Fibroblast of mammary gland (primary cell): ENCODE measurements at regions not wholly inside any gene's neighbourhood (a gene's known extent, or its start where the extent isn't known, plus 50 kb on each side); places are given as distances from the start of the nearest gene placed in this dataset.
A peak's percentile ranks its signal among the peaks of the same experiment; 100 is the strongest.
"Not testable (repeated sequence)": the region's sequence is repeated elsewhere in the genome, so short reads cannot be mapped to it uniquely, and the experiment has no call there.

Experiments
- DNase-seq: peaks from one replicate; pipeline ENCODE4 v3.0.0-alpha.2; 2010; ENCODE audit warnings: low read depth
- H3K4me3 ChIP-seq: 2 replicates; pipeline ENCODE4 v1.5.1; 2011; ENCODE audit warnings: low read depth, mild to moderate bottlenecking, low read length, moderate library complexity; ENCODE audit not compliant: control insufficient read depth
- CTCF ChIP-seq: conservative IDR thresholded peaks from 2 replicates; pipeline ENCODE4 v1.5.1; 2011; ENCODE audit warnings: low read depth, low read length, inconsistent platforms; ENCODE audit not compliant: control insufficient read depth, insufficient read depth

- no peak overlapping the region for H3K4me3 ChIP-seq
- TF ChIP-seq CTCF, result no peak
- DNase-seq, result peak; percentile 57
Observed at GRCh38 chr2:220789961-220790360, 782.1 kb downstream of the EPHA4 start.

- peak; percentile 3 for DNase-seq
- no peak overlapping the region for H3K4me3 ChIP-seq
Observed at GRCh38 chr2:220795705-220796104, 776.4 kb downstream of the EPHA4 start.

GRCh38 chr2:220811115-220811514, 761.0 kb downstream of the EPHA4 start:
- H3K4me3 ChIP-seq, result no peak overlapping the region
- TF ChIP-seq CTCF, result no peak

More at GRCh38 chr2:220795705-220796104, 776.4 kb downstream of the EPHA4 start:
- TF ChIP-seq CTCF, result no peak

GRCh38 chr2:220811952-220812570, 760.0 kb downstream of the EPHA4 start:
- no peak for TF ChIP-seq CTCF
- peak; percentile 8 for DNase-seq
- H3K4me3 ChIP-seq, result no peak overlapping the region

More at GRCh38 chr2:220811115-220811514, 761.0 kb downstream of the EPHA4 start:
- no peak for DNase-seq

- H3K4me3 ChIP-seq, result no peak overlapping the region
- DNase-seq, result no peak
- TF ChIP-seq CTCF, result no peak
Observed at GRCh38 chr2:220814441-220814840, 757.7 kb downstream of the EPHA4 start.

GRCh38 chr2:220815698-220816097, 756.4 kb downstream of the EPHA4 start:
- TF ChIP-seq CTCF, result no peak
- no peak for DNase-seq
- H3K4me3 ChIP-seq, result no peak overlapping the region

GRCh38 chr2:220821683-220822082, 750.4 kb downstream of the EPHA4 start:
- no peak overlapping the region for H3K4me3 ChIP-seq
- no peak for DNase-seq
- TF ChIP-seq CTCF, result no peak

GRCh38 chr2:220823590-220823989, 748.5 kb downstream of the EPHA4 start:
- DNase-seq, H3K4me3 ChIP-seq: not testable (repeated sequence)
